ENCODE measurements at regions not wholly inside any gene's neighbourhood (a gene's known extent, or its start where the extent isn't known, plus 50 kb on each side); places are given as distances from the start of the nearest gene placed in this dataset.

GRCh38 chr7:33661430-33662160 lies 243.7 kb upstream of the BMPER start:
- no peak for DNase-seq

- DNase-seq, result no peak
These were observed 238.8 kb upstream of the BMPER start for GRCh38 chr7:33666531-33666930.

- DNase-seq, result no peak
These were observed 238.1 kb upstream of the BMPER start for GRCh38 chr7:33667196-33667595.

- DNase-seq, result no peak
These were observed 236.1 kb upstream of the BMPER start for GRCh38 chr7:33669251-33669670.

- DNase-seq, result no peak
These were observed 233.6 kb upstream of the BMPER start for GRCh38 chr7:33671531-33672262.

GRCh38 chr7:33673029-33673700 lies 232.2 kb upstream of the BMPER start:
- no peak for DNase-seq

- DNase-seq, result no peak
These were observed 230.4 kb upstream of the BMPER start for GRCh38 chr7:33674804-33675411.

GRCh38 chr7:33677556-33677955 lies 227.8 kb upstream of the BMPER start:
- DNase-seq, result peak in 1 of 2 donors; percentile 27

- DNase-seq, result no peak
These were observed 226.6 kb upstream of the BMPER start for GRCh38 chr7:33678569-33679335.

GRCh38 chr7:33680682-33681081 lies 224.7 kb upstream of the BMPER start:
- no peak for DNase-seq

- DNase-seq, result no peak
These were observed 219.8 kb upstream of the BMPER start for GRCh38 chr7:33685503-33685902.

GRCh38 chr7:33685981-33686683 lies 219.2 kb upstream of the BMPER start:
- no peak for DNase-seq

GRCh38 chr7:33687625-33688024 lies 217.7 kb upstream of the BMPER start:
- DNase-seq, result no peak

- DNase-seq, result no peak
These were observed 214.2 kb upstream of the BMPER start for GRCh38 chr7:33691180-33691579.

- DNase-seq, result no peak
These were observed 212.4 kb upstream of the BMPER start for GRCh38 chr7:33692956-33693355.

- DNase-seq, result no peak
These were observed 211.3 kb upstream of the BMPER start for GRCh38 chr7:33694006-33694405.

GRCh38 chr7:33697616-33698015 lies 207.7 kb upstream of the BMPER start:
- DNase-seq, result no peak

GRCh38 chr7:33698041-33698440 lies 207.3 kb upstream of the BMPER start:
- no peak for DNase-seq

- no peak for DNase-seq
These were observed 206.6 kb upstream of the BMPER start for GRCh38 chr7:33698692-33699128.

GRCh38 chr7:33700001-33700899 lies 205.1 kb upstream of the BMPER start:
- no peak for DNase-seq
